Cardiac fibroblast (primary cell): ENCODE measurements at regions not wholly inside any gene's neighbourhood (a gene's known extent, or its start where the extent isn't known, plus 50 kb on each side); places are given as distances from the start of the nearest gene placed in this dataset.

Experiments used
- DNase-seq, 2 donors: peaks; one replicate each; pipeline versions ENCODE4 v3.0.0 to v3.0.0-alpha.2; 2010; ENCODE audit warnings: low read depth in 2 of 2
- H3K4me3 ChIP-seq, 2 donors: replicated peaks in 1 of 2; 1 replicate in 1 of 2; 2 replicates in 1 of 2; pipeline ENCODE4 v1.5.1; 2011; ENCODE audit warnings: low read depth in 2 of 2, low read length in 2 of 2, mild to moderate bottlenecking in 2 of 2, moderate library complexity in 1 of 2
- CTCF ChIP-seq: IDR thresholded peaks from one replicate; pipeline ENCODE4 v1.5.1; 2011; ENCODE audit warnings: low read depth, mild to moderate bottlenecking, low read length, inconsistent platforms

- H3K4me3 ChIP-seq = no peak overlapping the region
- TF ChIP-seq CTCF = no peak
- DNase-seq = no peak
These were observed 271.2 kb downstream of the TMEM121 start for GRCh38 chr14:105797546-105797945.

DNA sequence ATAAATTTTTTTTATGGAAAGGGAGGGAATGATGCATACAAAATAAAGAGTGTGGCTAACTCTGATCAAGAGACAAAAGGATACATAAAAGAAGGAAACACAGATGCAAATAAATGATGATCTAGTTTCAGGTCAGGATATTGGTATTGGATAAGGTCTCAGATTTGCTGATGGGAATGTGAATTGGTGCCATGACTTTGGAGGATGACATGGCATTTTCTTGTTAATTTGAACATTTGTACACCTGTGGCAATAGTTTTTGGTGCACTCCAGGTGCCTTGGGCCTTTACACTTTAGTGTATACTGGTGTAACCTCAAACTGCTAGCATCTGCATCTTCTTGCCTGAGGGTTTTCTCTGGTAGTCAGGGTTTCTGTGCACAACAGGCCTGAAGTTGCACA lies 279.3 kb downstream of the TMEM121 start:
- DNase-seq = no peak
- H3K4me3 ChIP-seq = no peak overlapping the region
- TF ChIP-seq CTCF = no peak

DNA sequence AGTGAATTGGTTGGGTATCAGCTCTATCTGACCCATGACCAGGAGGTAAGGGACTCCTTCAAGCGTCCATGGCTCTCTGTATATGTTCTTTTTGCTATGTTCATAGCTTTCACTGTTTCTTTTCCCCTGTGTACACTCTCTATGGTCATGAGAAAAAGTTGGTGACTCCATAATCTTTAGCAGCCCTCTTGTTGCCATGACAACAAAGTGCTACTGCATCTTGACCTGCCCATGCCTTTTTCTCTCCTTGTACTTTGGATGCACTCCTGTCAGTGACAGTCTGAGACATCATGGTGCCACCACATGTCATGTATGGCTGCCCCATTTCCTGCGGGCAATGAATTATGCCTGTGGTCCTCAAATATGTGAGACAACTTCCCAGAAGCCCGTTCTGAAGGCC lies 280.2 kb downstream of the TMEM121 start:
- TF ChIP-seq CTCF = no peak
- DNase-seq = no peak
- H3K4me3 ChIP-seq = no peak overlapping the region

GRCh38 chr14:105817971-105818711 lies 291.8 kb downstream of the TMEM121 start:
- DNase-seq = no peak
- TF ChIP-seq CTCF = no peak
- no peak overlapping the region for H3K4me3 ChIP-seq

DNA sequence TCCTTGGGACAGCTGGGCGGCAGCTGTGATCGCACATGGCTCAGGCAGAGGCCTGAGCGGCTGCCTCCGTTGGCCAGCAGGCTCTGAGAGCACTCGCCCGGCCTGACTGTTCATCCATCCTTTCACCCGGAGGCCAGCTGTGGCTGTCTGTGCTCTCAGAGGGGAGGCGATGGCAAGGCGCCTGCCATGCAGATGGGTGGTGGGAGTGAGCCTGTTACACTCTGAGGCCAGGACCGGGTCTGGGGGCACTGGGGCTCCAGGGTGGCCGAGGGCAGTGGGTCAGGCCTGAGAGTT lies 292.3 kb downstream of the TMEM121 start:
- no peak for DNase-seq
- H3K4me3 ChIP-seq = no peak overlapping the region
- TF ChIP-seq CTCF = no peak

- TF ChIP-seq CTCF = no peak
- H3K4me3 ChIP-seq = no peak overlapping the region
- no peak for DNase-seq
These were observed 303.8 kb downstream of the TMEM121 start for GRCh38 chr14:105830171-105830570.

DNA sequence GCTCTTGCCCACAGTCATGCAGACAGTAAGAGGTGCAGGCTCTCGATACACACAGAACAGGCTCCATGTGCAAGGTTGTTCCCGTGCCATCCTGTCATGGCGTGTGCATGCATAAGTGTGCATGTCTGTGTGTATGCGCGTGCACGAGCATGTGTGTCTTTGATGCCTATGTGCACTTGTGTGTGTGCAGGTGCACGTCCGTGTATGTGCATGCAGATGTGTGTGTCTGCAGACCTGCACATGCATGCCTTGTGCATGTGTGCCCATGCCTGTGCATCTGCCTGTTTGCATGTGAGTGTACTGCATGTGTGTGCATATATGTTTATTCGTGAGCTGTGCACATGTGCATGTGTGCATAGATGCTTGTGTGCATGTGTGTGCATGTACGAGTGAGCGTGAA lies 309.8 kb downstream of the TMEM121 start:
- no peak for TF ChIP-seq CTCF
- DNase-seq = no peak
- no peak overlapping the region for H3K4me3 ChIP-seq
